ENCODE measurements at regions not wholly inside any gene's neighbourhood (a gene's known extent, or its start where the extent isn't known, plus 50 kb on each side); places are given as distances from the start of the nearest gene placed in this dataset.

DNA sequence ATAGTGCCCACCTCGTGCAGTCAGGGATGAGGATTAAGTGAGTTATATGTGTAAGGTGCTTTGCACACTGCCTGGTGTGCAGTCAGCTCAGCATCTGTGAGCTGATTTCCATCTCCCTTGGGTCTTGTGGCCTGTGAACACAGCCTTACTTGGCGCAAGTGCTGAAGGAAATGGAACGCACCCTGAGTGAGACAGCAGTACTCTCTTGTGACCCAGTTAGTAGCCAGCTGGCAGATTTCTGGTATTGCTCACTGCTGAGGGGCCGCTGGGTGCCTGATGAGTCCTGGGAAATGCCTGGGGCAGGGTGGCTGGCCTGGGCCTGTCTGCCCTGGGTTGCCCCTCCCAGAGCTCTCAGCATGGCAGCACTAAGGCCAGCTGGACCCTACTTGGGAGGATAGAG, 90.9 kb upstream of the BOD1 start:
- Histone ChIP-seq H3K9me3 (ENCODE audit: control insufficient read depth, insufficient read depth, low read length) (no peaks in the 10 kb centered on the region), H3K4me1 (ENCODE audit: control insufficient read depth, insufficient read depth, low read length) (no peaks in the 10 kb centered on the region), H3K4me3 (ENCODE audit: low read depth, low read length) (no peak overlapping the region), H3K9ac (ENCODE audit: low read depth, low read length) (no peak overlapping the region), H3K27ac (ENCODE audit: low read depth, low read length) (no peak overlapping the region), H3K36me3 (ENCODE audit: control insufficient read depth, insufficient read depth, low read length) (no peaks in the 10 kb centered on the region), H3K27me3 (ENCODE audit: control insufficient read depth, insufficient read depth, low read length) (no peaks in the 10 kb centered on the region)

DNA sequence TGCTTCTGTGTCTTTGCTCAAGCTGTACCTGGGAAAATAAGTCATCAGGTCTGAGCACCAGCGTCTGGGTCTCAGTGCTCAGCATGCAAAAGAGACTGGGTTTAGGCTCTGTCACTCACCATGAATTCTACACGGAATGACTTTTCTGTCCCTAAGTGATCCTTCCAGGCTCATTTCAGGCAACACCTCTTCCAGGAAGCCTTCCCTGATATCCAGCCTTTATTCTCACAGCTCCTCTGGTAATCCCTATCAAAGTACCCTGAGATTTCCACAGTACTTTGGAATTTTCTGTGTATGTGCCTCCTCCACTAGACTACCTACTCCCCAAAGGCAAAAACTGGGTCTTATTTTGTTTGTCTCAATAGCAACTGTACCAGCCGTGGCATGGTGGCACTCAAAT, 92.7 kb upstream of the BOD1 start:
- no peaks in the 10 kb centered on the region for H3K9me3 ChIP-seq (ENCODE audit: control insufficient read depth, insufficient read depth, low read length)
- no peak overlapping the region for H3K27ac ChIP-seq (ENCODE audit: low read depth, low read length)
- H3K4me3 ChIP-seq (ENCODE audit: low read depth, low read length), result no peak overlapping the region
- no peaks in the 10 kb centered on the region for H3K36me3 ChIP-seq (ENCODE audit: control insufficient read depth, insufficient read depth, low read length)
- no peak overlapping the region for H3K9ac ChIP-seq (ENCODE audit: low read depth, low read length)
- H3K4me1 ChIP-seq (ENCODE audit: control insufficient read depth, insufficient read depth, low read length), result no peaks in the 10 kb centered on the region; the same call in 1 of the 2 replicates
- H3K27me3 ChIP-seq (ENCODE audit: control insufficient read depth, insufficient read depth, low read length), result no peaks in the 10 kb centered on the region

DNA sequence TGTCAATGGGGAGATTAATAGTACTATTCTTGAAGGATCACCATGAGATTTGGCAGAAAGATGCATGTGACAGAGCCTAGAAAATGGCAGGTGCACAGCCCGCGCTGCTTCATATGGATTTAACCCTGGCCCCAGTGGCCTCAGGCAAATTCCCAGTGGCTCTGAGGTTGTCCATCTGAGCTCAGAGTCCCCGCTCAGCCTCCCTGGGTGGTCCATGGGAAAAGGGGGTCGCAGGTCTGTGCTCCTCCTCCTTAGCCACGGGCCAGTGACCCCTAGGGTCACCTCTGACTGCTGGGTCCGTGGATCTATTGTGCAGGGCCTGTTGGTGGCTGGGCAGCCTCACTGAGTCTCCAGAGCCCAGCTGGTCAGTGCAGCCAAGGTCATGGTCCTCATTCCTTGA, 93.3 kb upstream of the BOD1 start:
- Histone ChIP-seq H3K27ac (ENCODE audit: low read depth, low read length) (no peak overlapping the region), H3K36me3 (ENCODE audit: control insufficient read depth, insufficient read depth, low read length) (no peaks in the 10 kb centered on the region; the same call in 1 of the 2 replicates), H3K9me3 (ENCODE audit: control insufficient read depth, insufficient read depth, low read length) (no peaks in the 10 kb centered on the region), H3K27me3 (ENCODE audit: control insufficient read depth, insufficient read depth, low read length) (no peaks in the 10 kb centered on the region), H3K4me1 (ENCODE audit: control insufficient read depth, insufficient read depth, low read length) (no peaks in the 10 kb centered on the region; the same call in 1 of the 2 replicates), H3K9ac (ENCODE audit: low read depth, low read length) (no peak overlapping the region), H3K4me3 (ENCODE audit: low read depth, low read length) (no peak overlapping the region)

DNA sequence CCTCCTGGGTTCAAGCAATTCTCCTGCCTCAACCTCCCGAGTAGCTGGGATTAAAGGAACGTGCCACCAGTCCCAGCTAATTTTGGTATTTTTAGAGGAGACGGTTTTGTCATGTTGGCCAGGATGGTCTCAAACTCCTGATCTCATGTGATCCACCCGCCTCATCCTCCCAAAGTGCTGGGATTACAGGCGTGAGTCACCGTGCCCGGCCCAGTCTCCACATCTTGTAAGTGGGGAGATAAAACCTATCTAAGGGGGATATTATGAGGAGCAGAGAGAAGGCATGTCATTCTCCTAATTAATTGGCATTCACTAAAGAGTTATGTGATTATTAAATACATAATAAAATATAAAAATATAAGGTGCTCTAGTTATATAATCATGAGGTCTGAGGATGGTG, 94.1 kb upstream of the BOD1 start:
- Histone ChIP-seq H3K4me1 (ENCODE audit: control insufficient read depth, insufficient read depth, low read length) (no peaks in the 10 kb centered on the region; the same call in 1 of the 2 replicates), H3K36me3 (ENCODE audit: control insufficient read depth, insufficient read depth, low read length) (no peaks in the 10 kb centered on the region; the same call in 1 of the 2 replicates), H3K9me3 (ENCODE audit: control insufficient read depth, insufficient read depth, low read length) (no peaks in the 10 kb centered on the region), H3K27me3 (ENCODE audit: control insufficient read depth, insufficient read depth, low read length) (no peaks in the 10 kb centered on the region), H3K4me3 (ENCODE audit: low read depth, low read length) (no peak overlapping the region), H3K27ac (ENCODE audit: low read depth, low read length) (no peak overlapping the region), H3K9ac (ENCODE audit: low read depth, low read length) (no peak overlapping the region)

DNA sequence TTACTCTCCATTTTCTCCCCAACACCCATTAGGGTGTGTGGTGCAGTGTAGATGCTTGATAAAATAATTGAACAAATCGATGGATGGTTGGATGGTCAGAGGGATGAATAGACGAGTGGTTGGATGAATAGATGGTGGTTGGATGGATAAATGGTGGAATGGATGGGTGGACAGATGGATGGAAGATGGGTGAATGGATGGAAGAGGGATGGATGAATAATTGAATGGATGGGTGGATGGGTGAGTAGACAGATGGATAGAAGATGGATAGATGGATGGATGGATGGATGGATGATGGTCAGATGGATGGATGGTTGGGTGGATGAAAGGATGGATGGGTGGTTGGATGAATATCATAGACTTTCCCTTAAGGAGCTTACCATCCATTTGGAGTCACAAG, 95.0 kb upstream of the BOD1 start:
- no peak overlapping the region for H3K27ac ChIP-seq (ENCODE audit: low read depth, low read length)
- no peaks in the 10 kb centered on the region for H3K27me3 ChIP-seq (ENCODE audit: control insufficient read depth, insufficient read depth, low read length)
- no peak overlapping the region for H3K4me3 ChIP-seq (ENCODE audit: low read depth, low read length)
- H3K36me3 ChIP-seq (ENCODE audit: control insufficient read depth, insufficient read depth, low read length), result no peaks in the 10 kb centered on the region; the same call in 1 of the 2 replicates
- H3K4me1 ChIP-seq (ENCODE audit: control insufficient read depth, insufficient read depth, low read length), result no peaks in the 10 kb centered on the region; the same call in 1 of the 2 replicates
- no peaks in the 10 kb centered on the region for H3K9me3 ChIP-seq (ENCODE audit: control insufficient read depth, insufficient read depth, low read length)
- H3K9ac ChIP-seq (ENCODE audit: low read depth, low read length), result no peak overlapping the region

GRCh38 chr5:173712609-173713175, 96.2 kb upstream of the BOD1 start:
- Histone ChIP-seq H3K9me3 (ENCODE audit: control insufficient read depth, insufficient read depth, low read length) (no peaks in the 10 kb centered on the region), H3K36me3 (ENCODE audit: control insufficient read depth, insufficient read depth, low read length) (no peaks in the 10 kb centered on the region; the same call in 1 of the 2 replicates), H3K27me3 (ENCODE audit: control insufficient read depth, insufficient read depth, low read length) (no peaks in the 10 kb centered on the region), H3K4me3 (ENCODE audit: low read depth, low read length) (no peak overlapping the region), H3K9ac (ENCODE audit: low read depth, low read length) (no peak overlapping the region), H3K4me1 (ENCODE audit: control insufficient read depth, insufficient read depth, low read length) (no peaks in the 10 kb centered on the region; the same call in 1 of the 2 replicates), H3K27ac (ENCODE audit: low read depth, low read length) (no peak overlapping the region)

- Histone ChIP-seq H3K4me1 (ENCODE audit: control insufficient read depth, insufficient read depth, low read length) (no peaks in the 10 kb centered on the region; the same call in 1 of the 2 replicates), H3K9ac (ENCODE audit: low read depth, low read length) (no peak overlapping the region), H3K36me3 (ENCODE audit: control insufficient read depth, insufficient read depth, low read length) (no peaks in the 10 kb centered on the region; the same call in 1 of the 2 replicates), H3K9me3 (ENCODE audit: control insufficient read depth, insufficient read depth, low read length) (no peaks in the 10 kb centered on the region), H3K4me3 (ENCODE audit: low read depth, low read length) (no peak overlapping the region), H3K27ac (ENCODE audit: low read depth, low read length) (no peak overlapping the region), H3K27me3 (ENCODE audit: control insufficient read depth, insufficient read depth, low read length) (no peaks in the 10 kb centered on the region)
These were observed 98.3 kb upstream of the BOD1 start for GRCh38 chr5:173714551-173715428.

- Histone ChIP-seq H3K27me3 (ENCODE audit: control insufficient read depth, insufficient read depth, low read length) (no peaks in the 10 kb centered on the region), H3K4me3 (ENCODE audit: low read depth, low read length) (no peak overlapping the region), H3K4me1 (ENCODE audit: control insufficient read depth, insufficient read depth, low read length) (no peaks in the 10 kb centered on the region; the same call in 1 of the 2 replicates), H3K9me3 (ENCODE audit: control insufficient read depth, insufficient read depth, low read length) (no peaks in the 10 kb centered on the region), H3K27ac (ENCODE audit: low read depth, low read length) (no peak overlapping the region), H3K9ac (ENCODE audit: low read depth, low read length) (no peak overlapping the region), H3K36me3 (ENCODE audit: control insufficient read depth, insufficient read depth, low read length) (no peaks in the 10 kb centered on the region; the same call in 1 of the 2 replicates)
These were observed 99.2 kb upstream of the BOD1 start for GRCh38 chr5:173715607-173716006.

GRCh38 chr5:173716058-173716682, 99.7 kb upstream of the BOD1 start:
- H3K9ac ChIP-seq (ENCODE audit: low read depth, low read length), result no peak overlapping the region
- H3K36me3 ChIP-seq (ENCODE audit: control insufficient read depth, insufficient read depth, low read length), result no peaks in the 10 kb centered on the region; the same call in 1 of the 2 replicates
- H3K27ac ChIP-seq (ENCODE audit: low read depth, low read length), result no peak overlapping the region
- peaks cover 5% of the 10 kb centered on the region; the same call in 1 of the 2 replicates for H3K4me1 ChIP-seq (ENCODE audit: control insufficient read depth, insufficient read depth, low read length)
- no peaks in the 10 kb centered on the region for H3K27me3 ChIP-seq (ENCODE audit: control insufficient read depth, insufficient read depth, low read length)
- no peak overlapping the region for H3K4me3 ChIP-seq (ENCODE audit: low read depth, low read length)
- no peaks in the 10 kb centered on the region for H3K9me3 ChIP-seq (ENCODE audit: control insufficient read depth, insufficient read depth, low read length)

DNA sequence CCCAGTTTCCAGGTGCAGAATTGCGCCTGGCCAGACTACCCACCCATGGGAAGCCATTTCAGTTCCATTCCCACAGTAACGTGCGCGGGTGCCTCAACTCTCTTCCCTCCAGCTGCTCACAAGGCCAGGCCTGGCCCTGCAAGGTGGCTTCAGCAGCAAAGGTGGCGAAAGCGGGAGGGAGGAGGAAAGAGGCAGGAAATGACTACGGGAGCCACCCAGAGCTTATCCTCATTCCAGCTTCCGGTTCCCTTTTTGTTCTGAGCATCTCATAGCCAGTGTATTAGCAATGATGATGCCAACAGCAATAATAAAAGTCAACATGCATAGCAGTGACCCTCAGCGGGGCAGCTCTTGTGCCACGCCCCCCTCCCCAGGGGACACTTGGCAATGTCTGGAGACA, 101.5 kb upstream of the BOD1 start:
- no peaks in the 10 kb centered on the region; the same call in 1 of the 2 replicates for H3K36me3 ChIP-seq (ENCODE audit: control insufficient read depth, insufficient read depth, low read length)
- H3K27ac ChIP-seq (ENCODE audit: low read depth, low read length), result no peak overlapping the region
- H3K9me3 ChIP-seq (ENCODE audit: control insufficient read depth, insufficient read depth, low read length), result no peaks in the 10 kb centered on the region
- H3K4me1 ChIP-seq (ENCODE audit: control insufficient read depth, insufficient read depth, low read length), result peaks cover 5% of the 10 kb centered on the region; the same call in 1 of the 2 replicates
- H3K9ac ChIP-seq (ENCODE audit: low read depth, low read length), result no peak overlapping the region
- H3K27me3 ChIP-seq (ENCODE audit: control insufficient read depth, insufficient read depth, low read length), result no peaks in the 10 kb centered on the region
- H3K4me3 ChIP-seq (ENCODE audit: low read depth, low read length), result no peak overlapping the region
